ENCODE measurements at regions not wholly inside any gene's neighbourhood (a gene's known extent, or its start where the extent isn't known, plus 50 kb on each side); places are given as distances from the start of the nearest gene placed in this dataset.

GRCh38 chr4:131427000-131427399 is 1722.1 kb upstream of the PCDH10 start:
- Histone ChIP-seq H3K9me1 (ENCODE audit: insufficient read depth, low read length) (no peaks in the 10 kb centered on the region), H3K18ac (ENCODE audit: low read depth, low read length) (no peak overlapping the region), H3K36me3 (ENCODE audit: control insufficient read depth, insufficient read depth, low read length) (no peaks in the 10 kb centered on the region), H3K4me2 (ENCODE audit: low read depth, low read length) (no peak overlapping the region), H3K56ac (ENCODE audit: extremely low read depth, insufficient read depth, low read length) (no peak overlapping the region), H2AFZ (replicated peaks; ENCODE audit: low read length, poor library complexity) (no peak overlapping the region), H3K14ac (replicated peaks; ENCODE audit: low read depth, low read length) (no peak overlapping the region), H2BK15ac (ENCODE audit: low read depth, low read length) (no peak overlapping the region), H2BK120ac (ENCODE audit: low read depth, low read length) (no peak overlapping the region), H3K27ac (ENCODE audit: insufficient read depth, low read length) (no peak overlapping the region), H4K91ac (ENCODE audit: insufficient read depth, low read depth, low read length) (no peak overlapping the region), H2AK5ac (ENCODE audit: low read depth, low read length) (no peak overlapping the region), H2AK9ac (replicated peaks; ENCODE audit: low read depth, low read length, poor library complexity) (no peak overlapping the region), H4K8ac (ENCODE audit: low read depth in 2 of 2, low read length in 2 of 2) (no peak overlapping the region), H3K4ac (ENCODE audit: low read depth, low read length) (no peak overlapping the region), H3K4me1 (ENCODE audit: control insufficient read depth, insufficient read depth, low read length) (no peaks in the 10 kb centered on the region), H3K23ac (ENCODE audit: low read depth, low read length) (no peak overlapping the region), H4K20me1 (ENCODE audit: insufficient read depth, low read length) (no peaks in the 10 kb centered on the region), H3K79me1 (ENCODE audit: low read depth in 1 of 2, low read length in 2 of 2) (no peaks in the 10 kb centered on the region), H4K5ac (ENCODE audit: low read depth, low read length) (no peak overlapping the region), H2BK5ac (ENCODE audit: low read depth, low read length, poor library complexity, severe bottlenecking) (no peak overlapping the region), H3K9ac (ENCODE audit: low read depth, low read length) (no peak overlapping the region), H3K4me3 (ENCODE audit: insufficient read depth, low read depth, low read length) (no peak overlapping the region), H2BK20ac (ENCODE audit: low read depth, low read length) (no peak overlapping the region), H3K27me3 (ENCODE audit: control insufficient read depth, insufficient read depth, low read length) (no peaks in the 10 kb centered on the region), H3K9me3 (ENCODE audit: control insufficient read depth, insufficient read depth, low read length) (peaks cover 4% of the 10 kb centered on the region; the same call in 1 of the 2 replicates)
- TF ChIP-seq CEBPB (IDR thresholded peaks at IDR 0.05; ENCODE audit: low read depth, low read length) = no peak
- no peak for TF ChIP-seq FOS (IDR thresholded peaks at IDR 0.05; ENCODE audit: low read depth, low read length)
- no peak for TF ChIP-seq RAD21 (IDR thresholded peaks at IDR 0.05; ENCODE audit: low read length)
- no peak for TF ChIP-seq ELK1 (IDR thresholded peaks at IDR 0.05; ENCODE audit: borderline replicate concordance, low read depth, low read length)
- no peak for TF ChIP-seq POLR2A (IDR thresholded peaks at IDR 0.05; ENCODE audit: low read depth, low read length)
- TF ChIP-seq NFE2L2 (IDR thresholded peaks at IDR 0.05; ENCODE audit: low read depth, low read length) = no peak
- TF ChIP-seq RFX5 (IDR thresholded peaks at IDR 0.05; ENCODE audit: low read depth, low read length) = no peak
- TF ChIP-seq USF2 (IDR thresholded peaks at IDR 0.05; ENCODE audit: low read depth, low read length) = no peak
- no peak for TF ChIP-seq SMC3 (IDR thresholded peaks at IDR 0.05; ENCODE audit: low read depth, low read length)
- TF ChIP-seq CTCF (conservative IDR thresholded peaks at IDR 0.05; ENCODE audit: low read depth, low read length) = no peak
- no peak for TF ChIP-seq BHLHE40 (IDR thresholded peaks at IDR 0.05; ENCODE audit: low read depth, low read length)
- TF ChIP-seq MXI1 (IDR thresholded peaks at IDR 0.05; ENCODE audit: borderline replicate concordance, low read depth, low read length) = no peak
- no peak for TF ChIP-seq MAZ (IDR thresholded peaks at IDR 0.05; ENCODE audit: borderline replicate concordance, low read depth, low read length)
- TF ChIP-seq CHD1 (IDR thresholded peaks at IDR 0.05; ENCODE audit: low read depth, low read length) = no peak
- TF ChIP-seq MAFK (IDR thresholded peaks at IDR 0.05; ENCODE audit: low read depth, low read length) = no peak
- intact Hi-C loops (cut with micrococcal nuclease) = no loop called here
- no peak for ATAC-seq (ENCODE audit: low read depth)
- ChIA-PET CTCF (no interaction called here), POLR2A (ENCODE audit: unreplicated experiment) (no interaction called here)
- in situ Hi-C loops (cut with MboI; ENCODE audit: low sequenced_read_pairs) = no loop called here
- WGBS, 2 experiments (ENCODE audit: extremely low coverage in 2 of 2, insufficient read length in 1 of 2) = no CpG with 5 or more reads among the region's 2 CpGs
- dilution Hi-C loops (cut with HindIII; ENCODE audit: low sequenced_read_pairs, unreplicated experiment) = no loop called here
- no TSS peak for BruUV-seq (replicated peaks)
- DNase-seq = no peak

All from IMR-90 (cell line).